ENCODE measurements at regions not wholly inside any gene's neighbourhood (a gene's known extent, or its start where the extent isn't known, plus 50 kb on each side); places are given as distances from the start of the nearest gene placed in this dataset.

DNA sequence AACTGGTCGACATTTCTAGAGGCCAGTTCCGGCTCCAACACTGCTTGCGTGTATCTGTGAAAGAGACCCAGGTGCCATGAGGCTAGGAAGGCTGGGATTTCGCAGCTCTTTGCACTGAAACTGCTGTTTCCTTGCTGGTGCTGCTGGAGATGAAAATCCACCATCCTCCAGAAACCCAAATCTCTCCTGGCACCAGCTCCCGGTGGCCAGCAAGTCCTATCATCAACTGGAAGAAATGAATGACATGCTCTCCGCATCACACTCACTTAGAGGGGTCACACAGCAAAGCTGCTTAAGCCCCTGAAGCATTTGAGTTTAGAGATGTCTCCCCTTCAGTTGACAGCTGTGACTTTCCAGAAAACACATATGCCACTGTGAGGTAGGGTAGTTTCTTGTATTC, 471.8 kb upstream of the PROK2 start:
- intact Hi-C loops (cut with micrococcal nuclease) (no loop called here), dilution Hi-C loops (cut with MboI; ENCODE audit: extremely low pct_ligation_motif_present, low sequenced_read_pairs) (no loop called here)
- Histone ChIP-seq H3K79me2 (ENCODE audit: control insufficient read depth, insufficient read depth, low read length) (no peaks in the 10 kb centered on the region), H2AFZ (ENCODE audit: low read depth, low read length) (no peak overlapping the region), H3K4me1 (ENCODE audit: control insufficient read depth, extremely low read depth, insufficient read depth, low read length) (no peaks in the 10 kb centered on the region), H3K4me3 (replicated peaks in 1 of 3; ENCODE audit: insufficient read depth in 1 of 3, low read depth in 1 of 3, low read length in 3 of 3) (no peak overlapping the region), H3K9ac (replicated peaks; ENCODE audit: extremely low read depth, insufficient read depth, low read length) (no peak overlapping the region), H3K9me3 (replicated peaks; ENCODE audit: control insufficient read depth, insufficient read depth, low read length) (no peaks in the 10 kb centered on the region), H3K27me3 (ENCODE audit: control insufficient read depth in 2 of 2, insufficient read depth in 2 of 2, low read length in 2 of 2) (peaks cover 21 to 46% of the 10 kb centered on the region in 2 experiments), H3K4me2 (ENCODE audit: insufficient read depth, low read length) (no peak overlapping the region), H3K36me3 (ENCODE audit: control insufficient read depth in 2 of 2, extremely low read depth in 1 of 2, insufficient read depth in 2 of 2, low read length in 2 of 2) (no peaks in the 10 kb centered on the region), H3K9me1 (replicated peaks; ENCODE audit: control insufficient read depth, extremely low read depth, insufficient read depth, low read length) (no peaks in the 10 kb centered on the region), H3K27ac (ENCODE audit: insufficient read depth, low read depth, low read length) (no peak overlapping the region), H4K20me1 (replicated peaks; ENCODE audit: control insufficient read depth, extremely low read depth, insufficient read depth, low read length) (no peaks in the 10 kb centered on the region)
- DNase-seq (ENCODE audit: low read depth, low spot score), result no peak
- TF ChIP-seq, protein P1, sequence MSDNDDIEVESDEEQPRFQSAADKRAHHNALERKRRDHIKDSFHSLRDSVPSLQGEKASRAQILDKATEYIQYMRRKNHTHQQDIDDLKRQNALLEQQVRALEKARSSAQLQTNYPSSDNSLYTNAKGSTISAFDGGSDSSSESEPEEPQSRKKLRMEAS (IDR thresholded peaks at IDR 0.05; ENCODE audit: insufficient read depth, insufficient read length), result no peak
- TF ChIP-seq GATA2 (IDR thresholded peaks at IDR 0.05; ENCODE audit: insufficient read depth, insufficient read length, low read depth, low read length), result no peak
- TF ChIP-seq FOS (IDR thresholded peaks at IDR 0.05; ENCODE audit: borderline replicate concordance, insufficient read depth, low read length), result no peak
- TF ChIP-seq JUN (IDR thresholded peaks at IDR 0.05; ENCODE audit: borderline replicate concordance, insufficient read depth, insufficient read length, low read depth), result no peak
- TF ChIP-seq, protein P2, sequence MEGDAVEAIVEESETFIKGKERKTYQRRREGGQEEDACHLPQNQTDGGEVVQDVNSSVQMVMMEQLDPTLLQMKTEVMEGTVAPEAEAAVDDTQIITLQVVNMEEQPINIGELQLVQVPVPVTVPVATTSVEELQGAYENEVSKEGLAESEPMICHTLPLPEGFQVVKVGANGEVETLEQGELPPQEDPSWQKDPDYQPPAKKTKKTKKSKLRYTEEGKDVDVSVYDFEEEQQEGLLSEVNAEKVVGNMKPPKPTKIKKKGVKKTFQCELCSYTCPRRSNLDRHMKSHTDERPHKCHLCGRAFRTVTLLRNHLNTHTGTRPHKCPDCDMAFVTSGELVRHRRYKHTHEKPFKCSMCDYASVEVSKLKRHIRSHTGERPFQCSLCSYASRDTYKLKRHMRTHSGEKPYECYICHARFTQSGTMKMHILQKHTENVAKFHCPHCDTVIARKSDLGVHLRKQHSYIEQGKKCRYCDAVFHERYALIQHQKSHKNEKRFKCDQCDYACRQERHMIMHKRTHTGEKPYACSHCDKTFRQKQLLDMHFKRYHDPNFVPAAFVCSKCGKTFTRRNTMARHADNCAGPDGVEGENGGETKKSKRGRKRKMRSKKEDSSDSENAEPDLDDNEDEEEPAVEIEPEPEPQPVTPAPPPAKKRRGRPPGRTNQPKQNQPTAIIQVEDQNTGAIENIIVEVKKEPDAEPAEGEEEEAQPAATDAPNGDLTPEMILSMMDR (IDR thresholded peaks at IDR 0.05; ENCODE audit: extremely low read depth in 1 of 2, insufficient read depth in 1 of 2, low read depth in 1 of 2, low read length in 2 of 2), result no peak
- TF ChIP-seq EZH2 (IDR thresholded peaks at IDR 0.05; ENCODE audit: borderline replicate concordance, low read depth, low read length, severe bottlenecking), result no peak
- no peak for TF ChIP-seq POLR2AphosphoS5 (IDR thresholded peaks at IDR 0.05; ENCODE audit: insufficient read depth, low read depth, low read length)
- no peak for TF ChIP-seq POLR2A (IDR thresholded peaks at IDR 0.05; ENCODE audit: low read depth, low read length)
- TF ChIP-seq MYC (IDR thresholded peaks at IDR 0.05; ENCODE audit: low read depth, low read length), result no peak
- ChIA-PET POLR2A (no interaction called here), CTCF (no interaction called here)
- no TSS peak for BruUV-seq (replicated peaks)
- no peak for FAIRE-seq

All from endothelial cell of umbilical vein (primary cell).